GM10266 (cell line): ENCODE measurements at regions not wholly inside any gene's neighbourhood (a gene's known extent, or its start where the extent isn't known, plus 50 kb on each side); places are given as distances from the start of the nearest gene placed in this dataset.

Experiments
- DNase-seq: peaks from one replicate; pipeline ENCODE4 v3.0.0; 2012; ENCODE audit errors: extremely low spot score
- CTCF ChIP-seq: IDR thresholded peaks from 2 replicates; pipeline ENCODE4 v1.5.1; 2012; ENCODE audit warnings: mild to moderate bottlenecking, low read depth; ENCODE audit not compliant: control insufficient read depth, insufficient read depth; ENCODE audit errors: missing control alignments

- DNase-seq = no peak
- TF ChIP-seq CTCF = no peak
These were observed 307.7 kb upstream of the TNP1 start for GRCh38 chr2:217167531-217167930.

GRCh38 chr2:217166241-217166850 lies 306.5 kb upstream of the TNP1 start:
- peak; percentile 23 for DNase-seq
- TF ChIP-seq CTCF = peak; percentile 39

- TF ChIP-seq CTCF = no peak
These were observed 305.7 kb upstream of the TNP1 start for GRCh38 chr2:217165547-217165946.

GRCh38 chr2:217163987-217164386 lies 304.1 kb upstream of the TNP1 start:
- no peak for DNase-seq
- TF ChIP-seq CTCF = no peak

More at GRCh38 chr2:217165547-217165946, 305.7 kb upstream of the TNP1 start:
- no peak for DNase-seq

- TF ChIP-seq CTCF = no peak
- DNase-seq = peak; percentile 8
These were observed 302.7 kb upstream of the TNP1 start for GRCh38 chr2:217162533-217162932.

- DNase-seq = no peak
- TF ChIP-seq CTCF = no peak
These were observed 301.4 kb upstream of the TNP1 start for GRCh38 chr2:217160978-217161973.
